ENCODE measurements at regions not wholly inside any gene's neighbourhood (a gene's known extent, or its start where the extent isn't known, plus 50 kb on each side); places are given as distances from the start of the nearest gene placed in this dataset.

DNA sequence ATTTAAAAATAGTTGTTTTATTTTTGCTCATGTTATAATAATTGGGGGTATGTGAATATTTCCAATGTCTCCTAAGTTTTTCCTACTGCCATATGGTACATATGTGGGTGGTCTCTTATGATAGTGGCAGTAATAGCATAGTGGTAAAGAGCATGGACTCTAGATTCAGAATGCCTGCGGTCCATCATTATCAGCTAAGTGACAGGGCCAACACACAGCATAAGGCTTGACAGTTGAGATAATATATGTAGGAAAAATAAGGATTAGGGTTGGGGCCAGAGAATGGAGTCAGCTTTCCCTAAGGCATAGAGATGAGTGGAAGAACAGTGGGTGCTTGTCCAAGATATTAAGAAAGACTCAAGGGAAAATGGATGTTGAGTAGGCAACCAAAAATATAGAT is 2707.5 kb downstream of the PCDH7 start:
- TF ChIP-seq CTCF (IDR thresholded peaks at IDR 0.05): no peak
- TF ChIP-seq POLR2AphosphoS5 (IDR thresholded peaks at IDR 0.05): no peak
